CD4-positive, alpha-beta T cell treated with Interleukin-6 at 100 ng/mL for 8 hours (primary cell): ENCODE measurements at regions not wholly inside any gene's neighbourhood (a gene's known extent, or its start where the extent isn't known, plus 50 kb on each side); places are given as distances from the start of the nearest gene placed in this dataset.
"Not testable (repeated sequence)": the region's sequence is repeated elsewhere in the genome, so short reads cannot be mapped to it uniquely, and the experiment has no call there.

Experiments
- DNase-seq: peaks from one replicate; pipeline ENCODE4 v3.0.0-alpha.2; 2020; ENCODE audit warnings: mixed read lengths, low spot score

DNA sequence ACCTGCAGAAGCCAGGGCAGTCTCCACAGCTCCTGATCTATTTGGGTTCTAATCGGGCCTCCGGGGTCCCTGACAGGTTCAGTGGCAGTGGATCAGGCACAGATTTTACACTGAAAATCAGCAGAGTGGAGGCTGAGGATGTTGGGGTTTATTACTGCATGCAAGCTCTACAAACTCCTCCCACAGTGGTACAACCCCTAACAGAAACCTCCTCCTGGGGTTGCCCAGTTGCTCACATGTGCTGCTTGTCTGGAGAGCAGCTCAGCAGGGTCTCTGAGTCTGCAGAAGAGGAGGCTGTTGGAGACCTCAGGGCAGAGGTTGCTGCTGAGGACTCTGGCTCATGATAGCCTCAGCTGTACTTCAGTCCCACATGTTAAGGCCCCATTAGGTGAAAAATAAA is 1269.1 kb downstream of the RPIA start:
- not testable (repeated sequence) for DNase-seq

DNA sequence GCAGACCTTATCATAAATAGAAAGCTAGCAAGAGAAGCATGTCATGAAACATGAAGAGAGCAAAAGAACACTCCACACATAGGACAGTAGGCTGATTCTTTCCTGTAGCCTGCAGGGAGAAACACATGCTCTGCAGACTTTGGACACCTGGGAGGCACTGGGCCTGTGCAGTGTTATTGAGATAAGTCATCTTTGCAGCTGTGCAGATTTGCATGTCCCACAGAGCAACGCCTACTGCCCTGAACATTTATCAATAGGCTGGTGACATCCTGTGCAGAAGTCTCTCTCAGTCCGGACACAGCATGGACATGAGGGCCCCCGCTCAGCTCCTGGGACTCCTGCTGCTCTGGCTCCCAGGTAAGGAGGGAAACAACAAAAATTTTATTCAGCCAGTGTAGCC is 1277.1 kb downstream of the RPIA start:
- not testable (repeated sequence) for DNase-seq

DNA sequence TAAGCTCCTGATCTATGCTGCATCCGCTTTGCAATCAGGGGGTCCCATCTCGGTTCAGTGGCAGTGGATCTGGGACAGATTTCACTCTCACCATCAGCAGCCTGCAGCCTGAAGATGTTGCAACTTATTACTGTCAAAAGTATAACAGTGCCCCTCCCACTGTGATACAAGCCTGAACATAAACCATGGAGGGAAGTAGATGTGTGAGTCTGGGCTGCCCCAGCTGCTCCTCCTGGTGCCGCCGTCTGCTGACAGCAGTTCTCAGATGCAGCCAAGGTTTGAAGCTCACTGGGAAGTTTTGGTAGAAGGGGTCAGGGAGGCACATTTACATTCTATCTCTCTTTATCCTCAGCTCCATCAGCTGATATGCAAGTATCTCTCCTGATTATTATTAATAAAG is 1277.7 kb downstream of the RPIA start:
- DNase-seq, result not testable (repeated sequence)

DNA sequence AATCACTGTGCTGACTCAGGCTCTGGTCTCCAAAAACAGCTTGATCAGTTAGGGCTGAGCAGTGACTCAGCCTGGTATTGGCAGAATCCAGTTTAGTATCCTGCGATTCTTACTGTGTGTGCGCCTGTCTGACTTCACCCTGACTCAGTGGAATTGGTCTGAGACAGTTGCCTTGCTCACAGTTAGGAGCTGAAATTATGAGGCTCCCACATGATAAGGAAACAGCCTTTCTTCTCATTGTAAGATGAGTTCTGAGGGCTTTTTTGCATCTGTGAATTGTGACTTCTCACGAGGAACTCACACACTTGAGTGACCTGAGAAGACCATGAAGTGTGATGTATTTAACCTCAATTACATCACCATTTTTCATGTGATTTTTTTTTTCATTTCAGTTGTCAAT is 1282.4 kb downstream of the RPIA start:
- DNase-seq, result not testable (repeated sequence)

DNA sequence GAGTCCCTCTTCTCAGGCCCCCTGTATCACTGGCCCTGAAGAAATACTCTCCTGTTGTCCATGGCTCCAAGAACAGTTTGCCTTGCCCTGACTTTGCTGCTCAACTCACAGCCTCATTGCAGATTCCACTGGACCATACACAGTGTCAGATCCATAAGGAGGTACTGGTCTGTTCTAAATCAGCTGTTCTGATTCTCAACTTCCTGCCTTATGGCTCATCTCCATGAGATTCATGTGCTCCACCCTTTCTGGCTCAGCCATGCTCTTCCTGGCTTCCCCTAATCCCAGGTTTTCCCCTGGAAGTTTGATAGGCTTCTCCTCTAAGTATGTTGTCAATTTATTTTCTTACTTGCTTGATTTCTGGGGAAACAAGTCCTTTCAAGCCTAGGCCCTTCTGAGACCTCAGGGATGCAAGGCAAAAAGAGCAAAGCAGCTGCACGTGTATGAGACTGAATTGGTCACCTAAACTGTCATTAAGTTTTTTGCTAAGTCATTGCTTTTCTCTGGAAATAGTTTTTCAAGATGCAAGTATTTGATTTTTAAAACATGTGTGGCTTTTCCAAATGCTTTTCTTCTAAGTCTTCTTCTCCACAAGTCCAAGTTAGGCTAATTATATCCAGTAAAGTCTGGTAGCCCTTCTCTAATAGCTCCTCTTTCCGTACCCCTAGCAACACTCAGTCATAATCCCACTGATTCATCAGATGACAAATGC is 1288.5 kb downstream of the RPIA start:
- DNase-seq, result not testable (repeated sequence)

DNA sequence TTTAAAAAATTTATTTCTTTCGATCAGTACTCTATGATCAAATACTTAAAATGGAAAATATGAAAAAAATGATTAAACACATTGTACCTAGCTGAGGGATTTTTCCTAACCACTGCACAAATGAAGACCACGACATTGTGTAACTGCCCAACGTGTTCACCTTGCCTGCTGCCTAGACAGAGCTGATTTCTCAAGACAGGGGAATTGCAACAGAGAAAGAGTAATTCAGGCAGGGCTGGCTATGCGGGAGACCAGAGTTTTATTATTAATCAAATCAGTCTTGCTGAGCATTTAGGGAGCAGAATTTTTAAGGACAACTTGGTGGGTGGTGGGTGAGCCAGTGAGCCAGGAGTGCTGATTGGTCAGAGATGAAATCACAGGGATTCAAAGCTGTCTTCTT is 1290.8 kb downstream of the RPIA start:
- DNase-seq, result not testable (repeated sequence)

DNA sequence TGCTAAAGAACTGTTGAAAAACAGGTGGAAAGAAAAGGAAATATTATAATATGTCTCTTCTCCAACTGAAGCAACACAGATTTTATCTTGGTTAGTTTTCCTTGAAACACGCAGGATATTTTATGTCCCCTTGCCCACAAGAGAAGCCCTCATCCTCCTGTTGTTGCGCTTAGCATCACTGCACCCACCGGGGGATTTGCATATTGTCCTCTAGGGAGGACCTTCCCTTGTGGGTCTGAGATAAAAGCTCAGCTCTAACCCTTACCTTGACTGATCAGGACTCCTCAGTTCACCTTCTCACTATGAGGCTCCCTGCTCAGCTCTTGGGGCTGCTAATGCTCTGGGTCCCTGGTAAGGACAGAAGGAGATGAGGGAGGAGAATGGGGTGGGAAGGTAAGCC is 1294.2 kb downstream of the RPIA start:
- not testable (repeated sequence) for DNase-seq

DNA sequence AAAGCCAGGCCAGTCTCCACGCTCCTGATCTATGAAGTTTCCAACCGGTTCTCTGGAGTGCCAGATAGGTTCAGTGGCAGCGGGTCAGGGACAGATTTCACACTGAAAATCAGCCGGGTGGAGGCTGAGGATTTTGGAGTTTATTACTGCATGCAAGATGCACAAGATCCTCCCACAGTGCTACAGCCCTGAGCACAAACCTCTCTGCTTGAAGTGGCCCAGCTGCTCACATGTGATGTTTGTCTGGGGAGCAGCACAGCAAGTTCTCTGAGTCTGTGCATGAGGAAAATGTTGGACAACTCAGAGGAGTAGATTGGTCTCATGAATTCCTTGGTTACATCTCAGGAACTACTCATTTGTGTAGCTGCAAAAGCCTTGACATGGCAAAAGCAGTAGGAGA is 1295.1 kb downstream of the RPIA start:
- not testable (repeated sequence) for DNase-seq

DNA sequence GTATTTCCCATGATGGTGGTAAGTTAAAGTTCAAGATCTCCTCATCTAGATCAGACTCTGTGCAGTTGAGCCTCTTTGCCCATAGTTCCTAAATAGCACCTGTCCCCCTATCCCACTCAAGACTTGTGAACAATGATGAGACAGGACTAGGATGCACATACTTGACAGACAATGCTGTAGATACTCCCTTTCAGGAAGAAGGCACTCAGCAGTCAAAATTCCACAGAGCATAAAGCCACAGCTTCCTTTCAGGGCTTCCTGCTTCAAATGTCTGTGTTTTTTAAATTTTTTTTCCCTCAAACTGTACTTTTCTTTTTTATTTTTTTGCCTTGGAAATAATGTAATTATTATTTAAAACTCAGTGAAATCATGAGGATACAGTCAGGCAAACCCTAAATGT is 1305.3 kb downstream of the RPIA start:
- not testable (repeated sequence) for DNase-seq

DNA sequence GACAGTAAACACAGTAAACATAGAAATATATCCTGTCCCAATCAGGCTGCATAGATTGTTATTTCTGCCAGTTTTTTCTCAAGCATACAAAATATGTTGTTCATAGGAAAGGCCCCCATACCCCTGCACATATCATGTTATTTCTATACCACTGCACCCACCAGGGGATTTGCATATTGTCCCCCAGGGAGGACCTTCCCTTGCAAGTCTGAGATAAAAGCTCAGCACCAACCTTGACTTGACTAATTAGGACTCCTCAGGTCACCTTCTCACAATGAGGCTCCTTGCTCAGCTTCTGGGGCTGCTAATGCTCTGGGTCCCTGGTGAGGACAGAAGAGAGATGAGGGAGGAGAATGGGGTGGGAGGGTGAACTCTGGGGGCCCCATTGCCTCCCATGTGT is 1313.1 kb downstream of the RPIA start:
- DNase-seq, result not testable (repeated sequence)

DNA sequence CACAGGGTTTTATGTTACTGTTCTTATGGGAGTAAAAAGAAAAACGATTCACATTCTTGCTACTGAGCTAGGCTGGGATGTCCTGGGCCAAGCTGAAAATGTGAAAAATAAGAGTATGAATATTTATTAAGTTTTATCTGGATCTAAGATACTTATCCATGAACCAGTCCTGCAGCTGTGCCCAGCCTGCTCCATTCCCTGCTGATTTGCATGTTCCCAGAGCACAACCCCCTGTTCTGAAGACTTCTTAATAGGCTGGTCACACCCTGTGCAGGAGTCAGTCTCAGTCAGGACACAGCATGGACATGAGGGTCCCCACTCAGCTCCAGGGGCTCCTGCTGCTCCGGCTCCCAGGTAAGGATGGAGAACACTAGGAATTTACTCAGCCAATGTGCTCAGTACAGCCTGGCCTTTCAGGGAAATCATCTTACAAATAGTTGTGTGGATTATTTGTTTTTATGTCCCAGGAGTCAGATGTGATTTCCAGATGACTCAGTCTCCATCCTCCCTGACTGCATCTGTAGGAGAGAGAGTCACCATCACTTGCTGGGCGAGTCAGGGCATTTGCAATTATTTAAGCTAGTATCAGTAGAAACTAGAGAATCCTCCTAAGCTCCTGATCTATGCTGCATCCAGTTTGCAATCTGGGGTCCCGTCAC is 1319.1 kb downstream of the RPIA start:
- not testable (repeated sequence) for DNase-seq

DNA sequence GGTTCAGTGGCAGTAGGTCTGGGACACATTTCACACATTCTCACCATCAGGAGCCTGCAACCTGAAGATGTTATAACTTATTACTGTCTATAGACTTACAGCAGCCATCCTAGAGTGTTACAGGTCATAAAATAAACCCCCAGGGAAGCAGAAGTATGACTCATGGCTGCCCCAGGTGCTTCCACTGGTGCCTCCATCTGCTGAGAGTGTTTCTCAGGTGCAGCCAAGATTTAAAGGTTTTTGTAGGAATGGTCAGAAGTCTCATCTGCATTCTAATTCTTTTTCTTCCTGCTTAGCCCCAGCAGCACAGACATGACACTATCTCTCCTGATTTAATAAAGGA is 1319.6 kb downstream of the RPIA start:
- DNase-seq, result not testable (repeated sequence)

DNA sequence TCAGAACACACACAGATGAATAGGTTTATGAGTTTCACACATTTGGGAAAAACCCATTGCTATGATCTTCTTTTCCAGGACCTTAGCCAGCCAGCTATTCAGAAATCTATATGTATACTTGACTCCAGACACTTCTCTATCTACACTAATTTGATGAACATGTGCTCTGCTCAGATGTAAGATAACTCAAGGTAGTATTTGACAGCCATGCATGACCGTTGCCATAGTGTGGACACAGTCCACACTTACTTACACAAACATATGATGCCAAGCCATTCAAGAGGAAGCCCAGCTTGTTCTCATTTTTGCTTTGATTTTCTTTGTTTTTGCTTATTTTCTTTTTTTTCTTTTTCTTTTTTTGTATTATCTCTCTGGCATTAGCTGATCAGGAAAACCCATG is 1328.4 kb downstream of the RPIA start:
- not testable (repeated sequence) for DNase-seq

DNA sequence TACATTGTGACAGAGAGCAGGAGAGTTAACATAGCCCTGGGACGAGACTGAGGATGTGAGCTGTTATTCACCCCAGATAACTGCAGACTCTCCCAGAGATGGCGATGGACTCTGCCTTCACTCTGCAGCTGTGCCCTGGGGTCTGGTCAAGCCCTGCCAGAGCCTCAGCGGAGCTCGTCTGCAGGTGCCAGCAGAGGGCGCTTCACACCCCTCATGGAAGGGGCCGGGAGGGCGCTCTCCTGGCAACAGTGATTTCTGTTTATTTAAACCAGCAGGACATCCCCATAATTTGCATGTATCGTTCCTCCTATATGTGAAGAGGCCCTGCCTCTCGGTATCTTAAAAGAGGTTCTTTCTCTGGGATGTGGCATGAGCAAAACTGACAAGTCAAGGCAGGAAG is 1329.8 kb downstream of the RPIA start:
- DNase-seq, result not testable (repeated sequence)

DNA sequence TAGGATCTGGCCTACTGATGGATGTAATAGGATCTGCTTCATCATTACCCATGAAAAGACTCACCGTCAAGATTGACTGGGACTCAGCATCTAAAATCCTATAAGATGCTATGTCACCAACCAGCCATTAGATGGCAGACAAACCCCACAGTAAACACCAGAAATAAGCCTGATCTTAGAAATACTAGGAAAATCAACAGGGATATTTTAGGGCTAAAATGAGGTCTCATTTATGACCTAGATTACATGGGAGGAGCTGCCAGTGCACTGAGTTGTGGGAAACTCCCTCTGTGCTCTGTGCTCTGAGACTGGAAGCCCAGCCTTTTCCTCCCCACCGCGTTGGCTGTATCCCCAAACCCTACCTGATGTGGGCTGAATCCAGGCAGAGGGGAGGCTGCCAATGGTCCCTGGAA is 1335.8 kb downstream of the RPIA start:
- not testable (repeated sequence) for DNase-seq

DNA sequence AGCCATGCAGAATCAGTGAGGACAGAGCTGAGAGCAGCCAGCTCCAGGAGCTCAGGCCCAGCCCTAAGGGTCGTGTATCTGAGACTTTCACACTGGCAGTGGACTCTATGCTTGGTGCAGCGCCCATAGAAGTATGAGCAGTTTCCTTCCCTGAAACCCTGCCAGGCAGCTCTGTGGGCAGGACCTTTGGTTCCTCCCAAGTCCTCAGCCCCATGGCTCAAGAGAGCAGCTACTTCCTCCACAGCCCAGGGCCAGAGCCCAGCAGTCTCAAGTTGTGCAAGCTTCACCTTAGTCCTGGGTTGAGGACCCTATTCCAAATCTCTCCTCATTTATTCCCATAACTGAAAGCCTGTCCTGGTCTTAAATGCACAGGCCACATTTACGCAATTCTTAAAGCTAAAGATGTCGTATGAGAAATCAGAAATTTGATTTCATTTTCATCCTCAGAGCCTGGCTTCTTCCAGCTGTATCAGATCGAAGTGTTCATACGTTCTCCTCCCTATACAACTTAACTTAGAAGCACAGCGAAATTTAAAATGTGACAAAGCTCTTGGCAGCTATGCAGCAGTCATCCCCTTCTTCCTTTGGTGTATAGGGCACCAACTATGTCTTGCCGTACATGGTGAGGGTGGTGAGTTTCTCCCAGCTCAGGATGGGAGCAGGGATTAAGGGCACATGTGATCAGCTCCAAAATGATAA is 1337.1 kb downstream of the RPIA start:
- not testable (repeated sequence) for DNase-seq

DNA sequence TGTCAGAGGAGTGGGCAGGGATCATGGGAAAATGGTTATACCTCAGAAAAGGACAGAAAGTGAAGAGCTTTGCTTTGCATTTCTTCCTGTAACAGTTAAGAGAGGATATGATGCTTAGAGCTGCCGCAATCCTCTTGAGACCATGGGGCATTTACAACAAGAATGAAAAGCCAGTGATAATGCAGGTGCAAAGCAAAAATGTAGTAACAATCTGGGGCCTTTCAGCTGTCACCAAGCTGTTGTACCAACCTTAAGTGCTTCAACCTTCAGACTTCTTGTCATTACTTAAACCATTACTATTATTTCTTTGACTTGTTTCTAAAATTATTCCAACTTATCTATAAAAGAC is 1337.6 kb downstream of the RPIA start:
- not testable (repeated sequence) for DNase-seq

DNA sequence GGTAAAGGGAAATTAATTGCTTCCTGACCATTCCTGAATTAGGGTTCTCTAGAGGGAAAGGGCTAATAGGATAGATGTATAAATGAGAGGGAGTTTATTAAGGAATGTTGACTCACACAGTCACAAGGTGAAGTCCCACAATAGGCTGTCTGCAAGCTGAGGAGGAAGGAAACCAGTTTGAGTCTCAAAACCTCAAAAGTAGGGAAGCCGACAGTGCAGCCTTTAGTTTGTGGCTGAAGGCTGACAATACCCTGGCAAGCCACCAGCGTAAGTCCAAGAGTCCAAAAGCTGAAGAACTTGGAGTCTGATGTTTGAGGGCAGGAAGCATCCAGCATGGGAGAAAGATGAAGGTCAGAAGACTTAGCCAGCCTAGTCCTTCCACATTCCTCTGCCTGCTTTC is 1340.8 kb downstream of the RPIA start:
- not testable (repeated sequence) for DNase-seq

DNA sequence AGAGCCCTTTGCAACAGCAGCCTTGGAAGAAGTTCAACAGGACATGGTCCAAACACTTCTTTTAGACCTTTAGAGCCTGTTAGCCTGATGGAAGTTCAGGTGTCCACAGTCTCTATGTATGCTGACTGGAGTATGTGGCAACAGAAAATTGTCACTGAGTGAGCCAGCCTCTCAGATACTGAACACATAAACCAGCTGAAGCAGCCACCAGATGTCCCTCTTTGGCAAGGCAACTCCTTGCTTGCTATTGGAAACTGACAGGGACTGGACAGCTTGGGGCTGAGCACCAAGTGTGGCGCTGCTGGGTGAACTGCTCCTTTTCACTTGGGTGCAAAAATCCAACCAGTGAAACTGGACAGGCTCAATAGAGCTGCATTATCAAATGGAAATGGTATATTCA is 1344.9 kb downstream of the RPIA start:
- DNase-seq, result not testable (repeated sequence)

DNA sequence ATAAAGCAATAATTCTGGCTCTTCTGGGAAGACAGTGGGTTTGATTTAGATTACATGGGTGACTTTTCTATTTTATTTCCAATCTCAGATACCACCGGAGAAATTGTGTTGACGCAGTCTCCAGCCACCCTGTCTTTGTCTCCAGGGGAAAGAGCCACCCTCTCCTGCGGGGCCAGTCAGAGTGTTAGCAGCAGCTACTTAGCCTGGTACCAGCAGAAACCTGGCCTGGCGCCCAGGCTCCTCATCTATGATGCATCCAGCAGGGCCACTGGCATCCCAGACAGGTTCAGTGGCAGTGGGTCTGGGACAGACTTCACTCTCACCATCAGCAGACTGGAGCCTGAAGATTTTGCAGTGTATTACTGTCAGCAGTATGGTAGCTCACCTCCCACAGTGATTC is 1347.6 kb downstream of the RPIA start:
- DNase-seq, result not testable (repeated sequence)

DNA sequence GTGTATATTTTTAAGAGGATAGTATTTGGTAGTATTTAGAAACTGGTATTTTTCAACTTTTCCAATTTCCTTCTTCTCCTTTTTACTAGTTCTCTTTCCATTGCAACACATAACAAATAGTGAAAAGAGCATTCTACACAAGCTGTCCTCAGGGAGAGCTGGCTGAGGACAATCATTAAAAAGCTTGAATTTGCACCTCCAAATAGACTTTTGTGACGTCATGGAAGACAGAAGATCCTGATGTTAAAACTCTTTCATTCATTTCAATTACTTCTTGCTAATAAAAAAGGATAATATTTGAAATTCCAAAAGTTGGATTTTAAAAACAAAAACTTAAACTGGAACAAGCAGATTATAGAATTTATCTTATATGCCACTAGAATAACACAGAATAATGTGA is 1356.3 kb downstream of the RPIA start:
- not testable (repeated sequence) for DNase-seq

DNA sequence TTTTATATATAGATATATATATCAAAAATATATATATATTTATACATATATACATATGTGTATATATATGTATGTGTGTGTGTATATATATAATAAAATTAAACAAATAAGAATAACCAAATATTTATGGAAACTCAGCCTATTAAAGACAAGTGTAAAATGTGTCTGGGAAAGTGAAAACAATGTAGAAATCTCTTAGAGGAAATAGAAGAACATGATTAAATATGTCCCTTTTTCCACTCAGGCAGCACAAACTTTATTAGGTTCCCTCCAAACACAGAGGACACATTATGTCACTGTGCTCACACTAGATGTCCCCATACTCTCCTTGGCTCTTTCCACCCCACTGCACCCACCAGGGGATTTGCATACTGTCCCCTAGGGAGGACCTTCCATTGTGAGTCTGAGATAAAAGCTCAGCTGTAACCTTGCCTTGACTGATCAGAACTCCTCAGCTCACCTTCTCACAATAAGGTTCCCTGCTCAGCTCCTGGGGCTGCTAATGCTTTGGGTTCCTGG is 1360.7 kb downstream of the RPIA start:
- not testable (repeated sequence) for DNase-seq

DNA sequence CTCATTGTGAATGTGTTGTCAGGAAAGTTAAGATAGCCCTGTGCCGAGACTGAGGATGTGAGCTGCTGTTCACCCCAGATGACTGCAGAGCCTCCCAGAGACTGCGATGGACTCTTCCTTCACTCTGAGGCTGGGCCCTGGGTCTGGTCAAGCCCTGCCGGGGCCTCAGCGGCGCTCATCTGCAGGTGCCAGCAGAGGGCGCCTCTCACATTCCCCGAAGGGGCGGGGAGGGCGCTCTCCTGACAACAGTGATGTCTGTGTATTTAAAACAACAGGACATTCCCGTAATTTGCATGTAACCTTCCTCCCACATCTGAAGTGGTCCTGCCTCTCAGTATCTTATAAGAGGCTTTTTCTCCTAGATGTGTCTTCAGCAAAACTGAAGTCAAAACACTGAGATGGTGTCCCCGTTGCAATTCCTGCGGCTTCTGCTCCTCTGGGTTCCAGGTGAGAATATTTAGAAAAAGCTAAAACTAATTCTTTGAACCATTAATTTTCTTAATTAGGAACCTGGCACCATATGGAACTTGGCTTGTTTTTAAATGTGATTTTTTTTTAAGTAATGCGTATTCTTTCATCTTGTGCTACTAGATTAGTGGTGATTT is 1377.9 kb downstream of the RPIA start:
- no peak for DNase-seq
